ENCODE measurements at regions not wholly inside any gene's neighbourhood (a gene's known extent, or its start where the extent isn't known, plus 50 kb on each side); places are given as distances from the start of the nearest gene placed in this dataset.

GRCh38 chr7:36100226-36100625, 52.8 kb upstream of the EEPD1 start:
- POLR2A ChIA-PET (ENCODE audit: unreplicated experiment), result no interaction called here
- H3K14ac ChIP-seq (replicated peaks; ENCODE audit: low read depth, low read length), result no peak overlapping the region
- BruUV-seq (replicated peaks), result no TSS peak
- no peak overlapping the region for H4K91ac ChIP-seq (ENCODE audit: insufficient read depth, low read depth, low read length)
- no peak overlapping the region for H2AFZ ChIP-seq (replicated peaks; ENCODE audit: low read length, poor library complexity)
- H2AK5ac ChIP-seq (ENCODE audit: low read depth, low read length), result no peak overlapping the region
- H2AK9ac ChIP-seq (replicated peaks; ENCODE audit: low read depth, low read length, poor library complexity), result no peak overlapping the region
- CTCF ChIA-PET, result no interaction called here
- peaks cover 3% of the 10 kb centered on the region; the same call in 1 of the 2 replicates for H3K9me3 ChIP-seq (ENCODE audit: control insufficient read depth, insufficient read depth, low read length)
- TF ChIP-seq CHD1 (IDR thresholded peaks at IDR 0.05; ENCODE audit: low read depth, low read length) (no peak), MAFK (IDR thresholded peaks at IDR 0.05; ENCODE audit: low read depth, low read length) (no peak), MXI1 (IDR thresholded peaks at IDR 0.05; ENCODE audit: borderline replicate concordance, low read depth, low read length) (no peak), CEBPB (IDR thresholded peaks at IDR 0.05; ENCODE audit: low read depth, low read length) (no peak), NFE2L2 (IDR thresholded peaks at IDR 0.05; ENCODE audit: low read depth, low read length) (no peak)
- no peak overlapping the region for H2BK120ac ChIP-seq (ENCODE audit: low read depth, low read length)
- no peaks in the 10 kb centered on the region for H4K20me1 ChIP-seq (ENCODE audit: insufficient read depth, low read length)
- H3K36me3 ChIP-seq (ENCODE audit: control insufficient read depth, insufficient read depth, low read length), result no peaks in the 10 kb centered on the region
- H3K27me3 ChIP-seq (ENCODE audit: control insufficient read depth, insufficient read depth, low read length), result peaks cover 21% of the 10 kb centered on the region
- H3K9ac ChIP-seq (ENCODE audit: low read depth, low read length), result no peak overlapping the region
- no peak overlapping the region for H4K8ac ChIP-seq (ENCODE audit: low read depth in 2 of 2, low read length in 2 of 2)
- H3K56ac ChIP-seq (ENCODE audit: extremely low read depth, insufficient read depth, low read length), result no peak overlapping the region
- no peak overlapping the region for H3K4ac ChIP-seq (ENCODE audit: low read depth, low read length)
- DNase-seq (no peak), ATAC-seq (ENCODE audit: low read depth) (no peak)
- no peak overlapping the region for H3K27ac ChIP-seq (ENCODE audit: insufficient read depth, low read length)
- no peak overlapping the region for H2BK15ac ChIP-seq (ENCODE audit: low read depth, low read length)
- H3K9me1 ChIP-seq (ENCODE audit: insufficient read depth, low read length), result 0 out of 2 replicates have a peak, but pooled peaks cover 2% of the 10 kb centered on the region
- no CpG with 5 or more reads among the region's 2 CpGs for WGBS, 2 experiments (ENCODE audit: extremely low coverage in 2 of 2, insufficient read length in 1 of 2)
- H2BK5ac ChIP-seq (ENCODE audit: low read depth, low read length, poor library complexity, severe bottlenecking), result no peak overlapping the region
- dilution Hi-C loops (cut with HindIII; ENCODE audit: low sequenced_read_pairs, unreplicated experiment), result no loop called here
- intact Hi-C loops (cut with micrococcal nuclease), result no loop called here
- no peak overlapping the region for H2BK20ac ChIP-seq (ENCODE audit: low read depth, low read length)
- in situ Hi-C loops (cut with MboI; ENCODE audit: low sequenced_read_pairs), result no loop called here
- H4K5ac ChIP-seq (ENCODE audit: low read depth, low read length), result no peak overlapping the region
- no peak overlapping the region for H3K23ac ChIP-seq (ENCODE audit: low read depth, low read length)
- no peaks in the 10 kb centered on the region for H3K79me1 ChIP-seq (ENCODE audit: low read depth in 1 of 2, low read length in 2 of 2)
- no peaks in the 10 kb centered on the region for H3K4me1 ChIP-seq (ENCODE audit: control insufficient read depth, insufficient read depth, low read length)
- H3K4me2 ChIP-seq (ENCODE audit: low read depth, low read length), result no peak overlapping the region
- no peak overlapping the region for H3K4me3 ChIP-seq (ENCODE audit: insufficient read depth, low read depth, low read length)
- H3K18ac ChIP-seq (ENCODE audit: low read depth, low read length), result no peak overlapping the region
